Breast epithelium (tissue), 3 donors: ENCODE measurements at regions not wholly inside any gene's neighbourhood (a gene's known extent, or its start where the extent isn't known, plus 50 kb on each side); places are given as distances from the start of the nearest gene placed in this dataset.

Experiments
- CTCF ChIP-seq, 3 donors: fragments of 450-650 bp; IDR thresholded peaks; one replicate each; pipeline ENCODE4 v1.5.1; 2016 to 2017; ENCODE audit warnings: antibody characterized with exemption in 3 of 3, mild to moderate bottlenecking in 3 of 3, moderate library complexity in 3 of 3
- POLR2A ChIP-seq: fragments of 450-650 bp; IDR thresholded peaks from one replicate; pipeline ENCODE4 v1.6.1; 2016; ENCODE audit warnings: antibody characterized with exemption, mild to moderate bottlenecking, moderate library complexity
- POLR2AphosphoS5 ChIP-seq, 3 donors: sonication (generic); formaldehyde crosslinking; IDR thresholded peaks; one replicate each; pipeline ENCODE4 v1.6.1; 2017; ENCODE audit warnings: antibody characterized with exemption in 3 of 3

- TF ChIP-seq CTCF (IDR thresholded peaks at IDR 0.05): no peak
- no peak for TF ChIP-seq POLR2AphosphoS5 (IDR thresholded peaks at IDR 0.05)
- no peak for TF ChIP-seq POLR2A
These were observed 442.0 kb downstream of the EIPR1 start for GRCh38 chr2:2935445-2936149.
